22Rv1 (cell line): ENCODE measurements at regions not wholly inside any gene's neighbourhood (a gene's known extent, or its start where the extent isn't known, plus 50 kb on each side); places are given as distances from the start of the nearest gene placed in this dataset.

ENCODE experiments used
- ZFX ChIP-seq: fragments of 450-650 bp; IDR thresholded peaks from 2 replicates; pipeline ENCODE4 v1.6.1; 2017; ENCODE audit warnings: antibody characterized with exemption, borderline replicate concordance
- TF ChIP-seq, protein P1 (sequence below): fragments of 450-650 bp; IDR thresholded peaks from 2 replicates; pipeline ENCODE4 v1.5.1; 2017; ENCODE audit warnings: mild to moderate bottlenecking

DNA sequence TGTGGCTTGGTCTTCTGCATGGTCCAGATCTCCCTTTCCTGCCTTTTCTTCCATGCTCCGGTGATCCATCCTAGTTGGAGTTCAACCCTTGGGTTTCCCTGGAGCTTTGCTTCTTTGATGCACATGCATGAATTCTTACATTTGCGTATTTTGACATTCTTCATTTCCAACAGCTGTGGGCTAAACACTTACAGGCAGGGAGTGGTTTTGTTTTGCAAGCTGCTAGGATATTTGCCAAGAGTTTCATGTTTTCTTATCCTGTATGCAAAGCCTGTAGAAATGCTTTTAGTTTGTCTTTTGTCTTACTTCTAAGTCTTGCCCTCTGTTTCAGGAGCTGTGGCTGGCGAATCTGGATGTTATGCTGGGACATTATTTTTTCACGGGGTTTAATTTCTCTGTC lies 90.3 kb upstream of the PAXBP1 start:
- TF ChIP-seq, protein P1, sequence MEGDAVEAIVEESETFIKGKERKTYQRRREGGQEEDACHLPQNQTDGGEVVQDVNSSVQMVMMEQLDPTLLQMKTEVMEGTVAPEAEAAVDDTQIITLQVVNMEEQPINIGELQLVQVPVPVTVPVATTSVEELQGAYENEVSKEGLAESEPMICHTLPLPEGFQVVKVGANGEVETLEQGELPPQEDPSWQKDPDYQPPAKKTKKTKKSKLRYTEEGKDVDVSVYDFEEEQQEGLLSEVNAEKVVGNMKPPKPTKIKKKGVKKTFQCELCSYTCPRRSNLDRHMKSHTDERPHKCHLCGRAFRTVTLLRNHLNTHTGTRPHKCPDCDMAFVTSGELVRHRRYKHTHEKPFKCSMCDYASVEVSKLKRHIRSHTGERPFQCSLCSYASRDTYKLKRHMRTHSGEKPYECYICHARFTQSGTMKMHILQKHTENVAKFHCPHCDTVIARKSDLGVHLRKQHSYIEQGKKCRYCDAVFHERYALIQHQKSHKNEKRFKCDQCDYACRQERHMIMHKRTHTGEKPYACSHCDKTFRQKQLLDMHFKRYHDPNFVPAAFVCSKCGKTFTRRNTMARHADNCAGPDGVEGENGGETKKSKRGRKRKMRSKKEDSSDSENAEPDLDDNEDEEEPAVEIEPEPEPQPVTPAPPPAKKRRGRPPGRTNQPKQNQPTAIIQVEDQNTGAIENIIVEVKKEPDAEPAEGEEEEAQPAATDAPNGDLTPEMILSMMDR = no peak
- no peak for TF ChIP-seq ZFX
